Keratinocyte (primary cell): ENCODE measurements at regions not wholly inside any gene's neighbourhood (a gene's known extent, or its start where the extent isn't known, plus 50 kb on each side); places are given as distances from the start of the nearest gene placed in this dataset.

Experiments used
- DNase-seq: peaks from one replicate; pipeline ENCODE4 v3.0.0-alpha.2; 2011; ENCODE audit warnings: low read depth, missing footprints, low spot score
- FAIRE-seq: peaks from 2 replicates; lab custom pipeline; 2011; peaks lifted over from hg19 to GRCh38; lab: Jason Lieb, UNC
- H2AFZ ChIP-seq: 2 replicates; pipeline ENCODE4 v1.6.0; 2012; ENCODE audit warnings: low read length, control low read depth, inconsistent platforms; ENCODE audit not compliant: control insufficient read depth
- H3K27ac ChIP-seq: 2 replicates; pipeline ENCODE4 v1.5.1; 2011; ENCODE audit warnings: low read length; ENCODE audit not compliant: control insufficient read depth, insufficient read depth
- H3K27me3 ChIP-seq: 3 replicates; pipeline ENCODE4 v1.6.0; 2011; ENCODE audit warnings: low read length; ENCODE audit not compliant: control insufficient read depth, insufficient read depth; ENCODE audit errors: extremely low read depth
- H3K36me3 ChIP-seq, 2 experiments: 2 replicates in 1 of 2; 3 replicates in 1 of 2; pipeline ENCODE4 v1.5.1; 2011; ENCODE audit warnings: low read length in 2 of 2, mild to moderate bottlenecking in 1 of 2; ENCODE audit not compliant: control insufficient read depth in 2 of 2, insufficient read depth in 2 of 2; ENCODE audit errors: extremely low read depth in 1 of 2
- H3K4me1 ChIP-seq: 3 replicates; pipeline ENCODE4 v1.5.1; 2011; ENCODE audit warnings: low read length; ENCODE audit not compliant: control insufficient read depth, insufficient read depth; ENCODE audit errors: extremely low read depth
- H3K4me2 ChIP-seq: 3 replicates; pipeline ENCODE4 v1.6.0; 2011; ENCODE audit warnings: low read depth, low read length; ENCODE audit not compliant: control insufficient read depth, insufficient read depth; ENCODE audit errors: extremely low read depth
- H3K4me3 ChIP-seq, 3 experiments: fragments of 200-600 bp in 1 of 3; sonication (generic) in 1 of 3; 2 replicates in 2 of 3; 3 replicates in 1 of 3; pipeline ENCODE4 v1.5.1; 2011 to 2016; ENCODE audit warnings: low read length in 3 of 3, mild to moderate bottlenecking in 3 of 3, control low read depth in 2 of 3, inconsistent platforms in 1 of 3, low read depth in 1 of 3, mixed read lengths in 1 of 3, mixed run types in 1 of 3, moderate library complexity in 1 of 3; ENCODE audit not compliant: control insufficient read depth in 2 of 3, insufficient read depth in 2 of 3; ENCODE audit errors: extremely low read depth in 1 of 3
- H3K79me2 ChIP-seq: 2 replicates; pipeline ENCODE4 v1.6.0; 2012; ENCODE audit warnings: low read length; ENCODE audit not compliant: control insufficient read depth, insufficient read depth
- H3K9ac ChIP-seq: 3 replicates; pipeline ENCODE4 v1.6.0; 2011; ENCODE audit warnings: low read length; ENCODE audit not compliant: control insufficient read depth, insufficient read depth; ENCODE audit errors: extremely low read depth
- H3K9me1 ChIP-seq: 3 replicates; pipeline ENCODE4 v1.6.0; 2011; ENCODE audit warnings: low read length; ENCODE audit not compliant: control insufficient read depth, insufficient read depth; ENCODE audit errors: extremely low read depth
- H3K9me3 ChIP-seq: 2 replicates; pipeline ENCODE4 v1.5.1; 2012; ENCODE audit warnings: low read depth, low read length; ENCODE audit not compliant: control insufficient read depth
- H4K20me1 ChIP-seq: 3 replicates; pipeline ENCODE4 v1.6.0; 2011; ENCODE audit warnings: low read length; ENCODE audit not compliant: control insufficient read depth, insufficient read depth; ENCODE audit errors: extremely low read depth
- CTCF ChIP-seq, 3 experiments: IDR thresholded peaks in 1 of 3; conservative IDR thresholded peaks in 1 of 3; optimal IDR thresholded peaks in 1 of 3; 2 replicates in 2 of 3; 3 replicates in 1 of 3; pipeline versions ENCODE3 to v1.5.1; 2011; ENCODE audit warnings: low read length in 3 of 3, mild to moderate bottlenecking in 3 of 3, moderate library complexity in 2 of 3, control low read depth in 1 of 3, inconsistent platforms in 1 of 3; ENCODE audit not compliant: insufficient read depth in 2 of 3; ENCODE audit errors: extremely low read depth in 1 of 3
- EZH2 ChIP-seq: IDR thresholded peaks from one replicate; pipeline ENCODE4 v1.6.1; 2012; ENCODE audit warnings: inconsistent platforms, mild to moderate bottlenecking, low read length, moderate library complexity
- dilution Hi-C: fragments of 300-500 bp; cut with MboI; formaldehyde crosslinking; loops from one replicate; pipeline ENCODE4 v1.7.0; 2020; ENCODE audit warnings: low sequenced_read_pairs; ENCODE audit not compliant: extremely low pct_ligation_motif_present

- dilution Hi-C loops, result no loop called here
- H3K9ac ChIP-seq, result peak overlapping the region; percentile 54
- H3K9me1 ChIP-seq, result no peaks in the 10 kb centered on the region
- H4K20me1 ChIP-seq, result no peaks in the 10 kb centered on the region
- DNase-seq, result no peak
- H3K27ac ChIP-seq, result peak overlapping the region; percentile 97
- no peak for TF ChIP-seq EZH2
- TF ChIP-seq CTCF (optimal IDR thresholded peaks at IDR 0.05 in 1 of 3, IDR thresholded peaks at IDR 0.05 in 1 of 3, conservative IDR thresholded peaks at IDR 0.05 in 1 of 3; ENCODE audit: extremely low read depth in 1 of 3, insufficient read depth in 2 of 3, low read length in 3 of 3), result no peak
- no peak overlapping the region for H2AFZ ChIP-seq
- peak; percentile 93 for FAIRE-seq
- peak overlapping the region in 2 of 3 experiments; percentile 1 to 34 for H3K4me3 ChIP-seq
- no peaks in the 10 kb centered on the region for H3K36me3 ChIP-seq
- peaks cover 61% of the 10 kb centered on the region for H3K4me1 ChIP-seq
- no peaks in the 10 kb centered on the region for H3K27me3 ChIP-seq
- H3K79me2 ChIP-seq, result no peaks in the 10 kb centered on the region
- peak overlapping the region; percentile 75 for H3K4me2 ChIP-seq
- H3K9me3 ChIP-seq, result no peaks in the 10 kb centered on the region
Measured at GRCh38 chr5:96026406-96027041, 64.9 kb upstream of the ELL2 start.

GRCh38 chr5:96024683-96025475 is 63.2 kb upstream of the ELL2 start:
- TF ChIP-seq EZH2 (no peak), CTCF (optimal IDR thresholded peaks at IDR 0.05 in 1 of 3, IDR thresholded peaks at IDR 0.05 in 1 of 3, conservative IDR thresholded peaks at IDR 0.05 in 1 of 3; ENCODE audit: extremely low read depth in 1 of 3, insufficient read depth in 2 of 3, low read length in 3 of 3) (no peak)
- Histone ChIP-seq H3K4me1 (peaks cover 55% of the 10 kb centered on the region), H3K27me3 (no peaks in the 10 kb centered on the region), H3K4me3 (peak overlapping the region in 2 of 3 experiments; percentile 27 to 46), H3K9me3 (no peaks in the 10 kb centered on the region), H3K4me2 (peak overlapping the region; percentile 77), H3K36me3 (no peaks in the 10 kb centered on the region), H3K9ac (peak overlapping the region; percentile 72), H3K27ac (peak overlapping the region; percentile 97), H3K9me1 (no peaks in the 10 kb centered on the region), H3K79me2 (no peaks in the 10 kb centered on the region), H4K20me1 (no peaks in the 10 kb centered on the region), H2AFZ (peak overlapping the region; percentile 59)
- DNase-seq (no peak), FAIRE-seq (peak; percentile 96)
- dilution Hi-C loops, result no loop called here
